GM23338 (cell line): ENCODE measurements at regions not wholly inside any gene's neighbourhood (a gene's known extent, or its start where the extent isn't known, plus 50 kb on each side); places are given as distances from the start of the nearest gene placed in this dataset.

ENCODE experiments used
- CREB1 ChIP-seq: fragments of 250-450 bp; sonication (Bioruptor Pico); IDR thresholded peaks from 2 replicates; pipeline ENCODE4 v1.5.0; 2020; ENCODE audit warnings: low read depth, mild to moderate bottlenecking, moderate library complexity
- EZH2 ChIP-seq: fragments of 200-600 bp; sonication (generic); IDR thresholded peaks from one replicate; pipeline ENCODE4 v1.8.0; 2017; ENCODE audit warnings: antibody characterized with exemption, mild to moderate bottlenecking, low read depth; ENCODE audit not compliant: unreplicated experiment
- EZH2phosphoT487 ChIP-seq: fragments of 200-600 bp; sonication (generic); IDR thresholded peaks from one replicate; pipeline ENCODE4 v1.8.1; 2018; ENCODE audit warnings: antibody characterized with exemption; ENCODE audit not compliant: unreplicated experiment
- JUNB ChIP-seq: IDR thresholded peaks from one replicate; pipeline ENCODE4 v1.6.1; 2016; ENCODE audit warnings: antibody characterized with exemption; ENCODE audit not compliant: unreplicated experiment
- POLR2AphosphoS5 ChIP-seq: IDR thresholded peaks from 2 replicates; pipeline ENCODE4 v1.6.1; 2016; ENCODE audit warnings: antibody characterized with exemption, low read depth
- ZNF114 ChIP-seq: fragments of 250-450 bp; sonication (Bioruptor Pico); IDR thresholded peaks from 2 replicates; pipeline ENCODE4 v1.5.0; 2020; ENCODE audit warnings: mild to moderate bottlenecking, moderate library complexity
- TF ChIP-seq, protein P1 (sequence below), 2 experiments: fragments of 200-600 bp in 1 of 2; sonication (generic) in 1 of 2; conservative IDR thresholded peaks; 2 replicates each; pipeline versions ENCODE4 v1.5.1 to v1.6.1; 2016 to 2017; ENCODE audit warnings: antibody characterized with exemption in 2 of 2, low read depth in 2 of 2, mild to moderate bottlenecking in 2 of 2, moderate library complexity in 1 of 2
- TF ChIP-seq, protein P2 (sequence below): IDR thresholded peaks from one replicate; pipeline ENCODE4 v1.6.1; 2018; ENCODE audit warnings: antibody characterized with exemption; ENCODE audit not compliant: unreplicated experiment
- TF ChIP-seq, protein P3 (sequence below): fragments of 250-450 bp; sonication (Bioruptor Pico); IDR thresholded peaks from 2 replicates; pipeline ENCODE4 v1.5.0; 2020; ENCODE audit warnings: mild to moderate bottlenecking, moderate library complexity

- no peak for TF ChIP-seq POLR2AphosphoS5
- no peak for TF ChIP-seq EZH2
- TF ChIP-seq, protein P1, sequence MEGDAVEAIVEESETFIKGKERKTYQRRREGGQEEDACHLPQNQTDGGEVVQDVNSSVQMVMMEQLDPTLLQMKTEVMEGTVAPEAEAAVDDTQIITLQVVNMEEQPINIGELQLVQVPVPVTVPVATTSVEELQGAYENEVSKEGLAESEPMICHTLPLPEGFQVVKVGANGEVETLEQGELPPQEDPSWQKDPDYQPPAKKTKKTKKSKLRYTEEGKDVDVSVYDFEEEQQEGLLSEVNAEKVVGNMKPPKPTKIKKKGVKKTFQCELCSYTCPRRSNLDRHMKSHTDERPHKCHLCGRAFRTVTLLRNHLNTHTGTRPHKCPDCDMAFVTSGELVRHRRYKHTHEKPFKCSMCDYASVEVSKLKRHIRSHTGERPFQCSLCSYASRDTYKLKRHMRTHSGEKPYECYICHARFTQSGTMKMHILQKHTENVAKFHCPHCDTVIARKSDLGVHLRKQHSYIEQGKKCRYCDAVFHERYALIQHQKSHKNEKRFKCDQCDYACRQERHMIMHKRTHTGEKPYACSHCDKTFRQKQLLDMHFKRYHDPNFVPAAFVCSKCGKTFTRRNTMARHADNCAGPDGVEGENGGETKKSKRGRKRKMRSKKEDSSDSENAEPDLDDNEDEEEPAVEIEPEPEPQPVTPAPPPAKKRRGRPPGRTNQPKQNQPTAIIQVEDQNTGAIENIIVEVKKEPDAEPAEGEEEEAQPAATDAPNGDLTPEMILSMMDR (conservative IDR thresholded peaks at IDR 0.05; ENCODE audit: low read depth in 2 of 2): no peak
- no peak for TF ChIP-seq CREB1 (CRISPR knock-in tag)
- TF ChIP-seq, protein P2, sequence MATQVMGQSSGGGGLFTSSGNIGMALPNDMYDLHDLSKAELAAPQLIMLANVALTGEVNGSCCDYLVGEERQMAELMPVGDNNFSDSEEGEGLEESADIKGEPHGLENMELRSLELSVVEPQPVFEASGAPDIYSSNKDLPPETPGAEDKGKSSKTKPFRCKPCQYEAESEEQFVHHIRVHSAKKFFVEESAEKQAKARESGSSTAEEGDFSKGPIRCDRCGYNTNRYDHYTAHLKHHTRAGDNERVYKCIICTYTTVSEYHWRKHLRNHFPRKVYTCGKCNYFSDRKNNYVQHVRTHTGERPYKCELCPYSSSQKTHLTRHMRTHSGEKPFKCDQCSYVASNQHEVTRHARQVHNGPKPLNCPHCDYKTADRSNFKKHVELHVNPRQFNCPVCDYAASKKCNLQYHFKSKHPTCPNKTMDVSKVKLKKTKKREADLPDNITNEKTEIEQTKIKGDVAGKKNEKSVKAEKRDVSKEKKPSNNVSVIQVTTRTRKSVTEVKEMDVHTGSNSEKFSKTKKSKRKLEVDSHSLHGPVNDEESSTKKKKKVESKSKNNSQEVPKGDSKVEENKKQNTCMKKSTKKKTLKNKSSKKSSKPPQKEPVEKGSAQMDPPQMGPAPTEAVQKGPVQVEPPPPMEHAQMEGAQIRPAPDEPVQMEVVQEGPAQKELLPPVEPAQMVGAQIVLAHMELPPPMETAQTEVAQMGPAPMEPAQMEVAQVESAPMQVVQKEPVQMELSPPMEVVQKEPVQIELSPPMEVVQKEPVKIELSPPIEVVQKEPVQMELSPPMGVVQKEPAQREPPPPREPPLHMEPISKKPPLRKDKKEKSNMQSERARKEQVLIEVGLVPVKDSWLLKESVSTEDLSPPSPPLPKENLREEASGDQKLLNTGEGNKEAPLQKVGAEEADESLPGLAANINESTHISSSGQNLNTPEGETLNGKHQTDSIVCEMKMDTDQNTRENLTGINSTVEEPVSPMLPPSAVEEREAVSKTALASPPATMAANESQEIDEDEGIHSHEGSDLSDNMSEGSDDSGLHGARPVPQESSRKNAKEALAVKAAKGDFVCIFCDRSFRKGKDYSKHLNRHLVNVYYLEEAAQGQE: no peak
- no peak for TF ChIP-seq EZH2phosphoT487
- no peak for TF ChIP-seq ZNF114 (CRISPR knock-in tag)
- TF ChIP-seq, protein P3, sequence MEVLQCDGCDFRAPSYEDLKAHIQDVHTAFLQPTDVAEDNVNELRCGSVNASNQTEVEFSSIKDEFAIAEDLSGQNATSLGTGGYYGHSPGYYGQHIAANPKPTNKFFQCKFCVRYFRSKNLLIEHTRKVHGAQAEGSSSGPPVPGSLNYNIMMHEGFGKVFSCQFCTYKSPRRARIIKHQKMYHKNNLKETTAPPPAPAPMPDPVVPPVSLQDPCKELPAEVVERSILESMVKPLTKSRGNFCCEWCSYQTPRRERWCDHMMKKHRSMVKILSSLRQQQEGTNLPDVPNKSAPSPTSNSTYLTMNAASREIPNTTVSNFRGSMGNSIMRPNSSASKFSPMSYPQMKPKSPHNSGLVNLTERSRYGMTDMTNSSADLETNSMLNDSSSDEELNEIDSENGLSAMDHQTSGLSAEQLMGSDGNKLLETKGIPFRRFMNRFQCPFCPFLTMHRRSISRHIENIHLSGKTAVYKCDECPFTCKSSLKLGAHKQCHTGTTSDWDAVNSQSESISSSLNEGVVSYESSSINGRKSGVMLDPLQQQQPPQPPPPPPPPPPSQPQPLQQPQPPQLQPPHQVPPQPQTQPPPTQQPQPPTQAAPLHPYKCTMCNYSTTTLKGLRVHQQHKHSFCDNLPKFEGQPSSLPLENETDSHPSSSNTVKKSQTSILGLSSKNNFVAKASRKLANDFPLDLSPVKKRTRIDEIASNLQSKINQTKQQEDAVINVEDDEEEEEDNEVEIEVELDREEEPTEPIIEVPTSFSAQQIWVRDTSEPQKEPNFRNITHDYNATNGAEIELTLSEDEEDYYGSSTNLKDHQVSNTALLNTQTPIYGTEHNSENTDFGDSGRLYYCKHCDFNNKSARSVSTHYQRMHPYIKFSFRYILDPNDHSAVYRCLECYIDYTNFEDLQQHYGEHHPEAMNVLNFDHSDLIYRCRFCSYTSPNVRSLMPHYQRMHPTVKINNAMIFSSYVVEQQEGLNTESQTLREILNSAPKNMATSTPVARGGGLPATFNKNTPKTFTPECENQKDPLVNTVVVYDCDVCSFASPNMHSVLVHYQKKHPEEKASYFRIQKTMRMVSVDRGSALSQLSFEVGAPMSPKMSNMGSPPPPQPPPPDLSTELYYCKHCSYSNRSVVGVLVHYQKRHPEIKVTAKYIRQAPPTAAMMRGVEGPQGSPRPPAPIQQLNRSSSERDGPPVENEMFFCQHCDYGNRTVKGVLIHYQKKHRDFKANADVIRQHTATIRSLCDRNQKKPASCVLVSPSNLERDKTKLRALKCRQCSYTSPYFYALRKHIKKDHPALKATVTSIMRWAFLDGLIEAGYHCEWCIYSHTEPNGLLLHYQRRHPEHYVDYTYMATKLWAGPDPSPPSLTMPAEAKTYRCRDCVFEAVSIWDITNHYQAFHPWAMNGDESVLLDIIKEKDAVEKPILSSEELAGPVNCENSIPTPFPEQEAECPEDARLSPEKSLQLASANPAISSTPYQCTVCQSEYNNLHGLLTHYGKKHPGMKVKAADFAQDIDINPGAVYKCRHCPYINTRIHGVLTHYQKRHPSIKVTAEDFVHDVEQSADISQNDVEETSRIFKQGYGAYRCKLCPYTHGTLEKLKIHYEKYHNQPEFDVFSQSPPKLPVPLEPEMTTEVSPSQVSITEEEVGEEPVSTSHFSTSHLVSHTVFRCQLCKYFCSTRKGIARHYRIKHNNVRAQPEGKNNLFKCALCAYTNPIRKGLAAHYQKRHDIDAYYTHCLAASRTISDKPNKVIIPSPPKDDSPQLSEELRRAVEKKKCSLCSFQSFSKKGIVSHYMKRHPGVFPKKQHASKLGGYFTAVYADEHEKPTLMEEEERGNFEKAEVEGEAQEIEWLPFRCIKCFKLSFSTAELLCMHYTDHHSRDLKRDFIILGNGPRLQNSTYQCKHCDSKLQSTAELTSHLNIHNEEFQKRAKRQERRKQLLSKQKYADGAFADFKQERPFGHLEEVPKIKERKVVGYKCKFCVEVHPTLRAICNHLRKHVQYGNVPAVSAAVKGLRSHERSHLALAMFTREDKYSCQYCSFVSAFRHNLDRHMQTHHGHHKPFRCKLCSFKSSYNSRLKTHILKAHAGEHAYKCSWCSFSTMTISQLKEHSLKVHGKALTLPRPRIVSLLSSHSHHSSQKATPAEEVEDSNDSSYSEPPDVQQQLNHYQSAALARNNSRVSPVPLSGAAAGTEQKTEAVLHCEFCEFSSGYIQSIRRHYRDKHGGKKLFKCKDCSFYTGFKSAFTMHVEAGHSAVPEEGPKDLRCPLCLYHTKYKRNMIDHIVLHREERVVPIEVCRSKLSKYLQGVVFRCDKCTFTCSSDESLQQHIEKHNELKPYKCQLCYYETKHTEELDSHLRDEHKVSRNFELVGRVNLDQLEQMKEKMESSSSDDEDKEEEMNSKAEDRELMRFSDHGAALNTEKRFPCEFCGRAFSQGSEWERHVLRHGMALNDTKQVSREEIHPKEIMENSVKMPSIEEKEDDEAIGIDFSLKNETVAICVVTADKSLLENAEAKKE: no peak
- no peak for TF ChIP-seq JUNB
Observed at GRCh38 chr16:17753434-17753833, 282.7 kb upstream of the XYLT1 start.
